ENCODE measurements at regions not wholly inside any gene's neighbourhood (a gene's known extent, or its start where the extent isn't known, plus 50 kb on each side); places are given as distances from the start of the nearest gene placed in this dataset.

- no peak overlapping the region for H3K4me3 ChIP-seq (ENCODE audit: low read depth, poor library complexity, severe bottlenecking)
- TF ChIP-seq CTCF (IDR thresholded peaks at IDR 0.05) (no peak), POLR2A (IDR thresholded peaks at IDR 0.05) (no peak)
- intact Hi-C loops (cut with DNase I; ENCODE audit: low total_unique reads) = no loop called here
- 85 to 87% methylated on average over 6 of the region's 6 CpGs for WGBS, 2 donors
- no peak for DNase-seq (ENCODE audit: low spot score in 2 of 2)
Measured at GRCh38 chr11:130718120-130718519, 198.2 kb downstream of the SNX19 start.

GRCh38 chr11:130719220-130719915 lies 196.9 kb downstream of the SNX19 start:
- intact Hi-C loops (cut with DNase I; ENCODE audit: low total_unique reads) = no loop called here
- WGBS, 2 donors = 71% methylated on average over 14 of the region's 14 CpGs
- no peak overlapping the region for H3K4me3 ChIP-seq (ENCODE audit: low read depth, poor library complexity, severe bottlenecking)
- no peak for DNase-seq (ENCODE audit: low spot score in 2 of 2)
- TF ChIP-seq POLR2A (IDR thresholded peaks at IDR 0.05) (no peak), CTCF (IDR thresholded peaks at IDR 0.05) (no peak)

GRCh38 chr11:130720232-130721022 lies 195.9 kb downstream of the SNX19 start:
- DNase-seq (ENCODE audit: low spot score in 2 of 2) = no peak
- 86 to 87% methylated on average over 12 to 21 of the region's 27 CpGs for WGBS, 2 donors
- TF ChIP-seq CTCF (IDR thresholded peaks at IDR 0.05) = no peak
- TF ChIP-seq POLR2A (IDR thresholded peaks at IDR 0.05) = no peak

GRCh38 chr11:130721023-130721681 lies 195.1 kb downstream of the SNX19 start:
- 95 to 96% methylated on average over 4 of the region's 5 CpGs for WGBS, 2 donors
- no peak for DNase-seq (ENCODE audit: low spot score in 2 of 2)
- no peak overlapping the region for H3K4me3 ChIP-seq (ENCODE audit: low read depth, poor library complexity, severe bottlenecking)
- intact Hi-C loops (cut with DNase I; ENCODE audit: low total_unique reads) = no loop called here
- no peak for TF ChIP-seq CTCF (IDR thresholded peaks at IDR 0.05)
- TF ChIP-seq POLR2A (IDR thresholded peaks at IDR 0.05) = no peak

More at GRCh38 chr11:130720232-130721022, 195.9 kb downstream of the SNX19 start:
- intact Hi-C loops (cut with DNase I; ENCODE audit: low total_unique reads) = no loop called here
- no peak overlapping the region for H3K4me3 ChIP-seq (ENCODE audit: low read depth, poor library complexity, severe bottlenecking)

GRCh38 chr11:130721736-130722135 lies 194.5 kb downstream of the SNX19 start:
- no peak overlapping the region for H3K4me3 ChIP-seq (ENCODE audit: low read depth, poor library complexity, severe bottlenecking)
- intact Hi-C loops (cut with DNase I; ENCODE audit: low total_unique reads) = no loop called here
- no peak for DNase-seq (ENCODE audit: low spot score in 2 of 2)
- 74 to 82% methylated on average over 6 of the region's 6 CpGs for WGBS, 2 donors
- TF ChIP-seq CTCF (IDR thresholded peaks at IDR 0.05) (no peak), POLR2A (IDR thresholded peaks at IDR 0.05) (no peak)
